Ovary (tissue), 7 donors: ENCODE measurements at regions not wholly inside any gene's neighbourhood (a gene's known extent, or its start where the extent isn't known, plus 50 kb on each side); places are given as distances from the start of the nearest gene placed in this dataset.

Experiments used
- DNase-seq, 5 donors: peaks; one replicate each; pipeline ENCODE4 v3.0.0-alpha.2; 2019 to 2020
- H3K27ac ChIP-seq, 2 donors: fragments of 200-600 bp; one replicate each; pipeline versions ENCODE4 v1.5.1 to v1.8.0; 2019 to 2022
- H3K27me3 ChIP-seq: fragments of 200-600 bp; one replicate; pipeline ENCODE4 v1.8.0; 2022
- H3K36me3 ChIP-seq: fragments of 200-600 bp; sonication (generic); one replicate; pipeline ENCODE4 v1.5.1; 2019
- H3K4me1 ChIP-seq: one replicate; pipeline ENCODE4 v1.8.1; 2013; ENCODE audit warnings: mild to moderate bottlenecking, moderate library complexity; ENCODE audit not compliant: insufficient read depth
- H3K4me3 ChIP-seq: fragments of 200-600 bp; sonication (generic); one replicate; pipeline ENCODE4 v1.5.1; 2017
- H3K9me3 ChIP-seq, 2 donors: fragments of 200-600 bp in 1 of 2; sonication (generic) in 1 of 2; one replicate each; pipeline versions ENCODE4 v1.5.1 to v1.8.1; 2013 to 2019; ENCODE audit warnings: mild to moderate bottlenecking in 1 of 2, moderate library complexity in 1 of 2
- CTCF ChIP-seq, 3 donors: fragments of 450-650 bp in 2 of 3; fragments of 200-600 bp in 1 of 3; IDR thresholded peaks; one replicate each; pipeline versions ENCODE4 v1.5.1 to v1.8.0; 2016 to 2022; ENCODE audit warnings: antibody characterized with exemption in 3 of 3, mild to moderate bottlenecking in 1 of 3
- EP300 ChIP-seq: sonication (generic); formaldehyde crosslinking; IDR thresholded peaks from one replicate; pipeline ENCODE4 v1.6.1; 2017; ENCODE audit warnings: antibody characterized with exemption
- POLR2A ChIP-seq: fragments of 450-650 bp; IDR thresholded peaks from one replicate; pipeline ENCODE4 v1.6.1; 2017; ENCODE audit warnings: antibody characterized with exemption, mild to moderate bottlenecking, moderate library complexity
- WGBS, 3 donors: extraction: QIAGEN DNeasy Blood & Tissue Kit in 1 of 3; methylation state at CpG; one replicate each; pipeline versions ENCODE4 v1.1.5 to v1.1.7; 2013 to 2017; 5-methylcytosine and 5-hydroxymethylcytosine counted together
- intact Hi-C, 4 donors: fragments of 100-400 bp; cut with DNase I; formaldehyde crosslinking; loops; one replicate each; pipeline versions ENCODE4 v1.11.0 to v1.15.1; 2022 to 2023
- donor health status: DM: no; HTN: no; CAD: no; lungs with moderate emphysema.
- donor health status: DM: no; HTN: no; CAD: no.
- donor health status: Bipolar disorder and iron deficiency.
- donor health status: DM: no; HTN: no; CAD: no.
- donor health status: DM: yes; HTN: yes; CAD: no.

- Histone ChIP-seq H3K27ac (no peak overlapping the region), H3K36me3 (no peaks in the 10 kb centered on the region), H3K9me3 (no peaks in the 10 kb centered on the region), H3K4me3 (no peak overlapping the region), H3K4me1 (no peaks in the 10 kb centered on the region), H3K27me3 (no peaks in the 10 kb centered on the region)
- TF ChIP-seq CTCF (IDR thresholded peaks at IDR 0.05) (no peak), POLR2A (no peak), EP300 (no peak)
- no peak for DNase-seq
- intact Hi-C loops = no loop called here
- 93 to 98% (median 96%) methylated on average over 3 of the region's 3 CpGs for WGBS, 3 donors
Measured at GRCh38 chr1:47683401-47683800, 245.6 kb downstream of the FOXD2 start.

GRCh38 chr1:47684518-47684917, 246.7 kb downstream of the FOXD2 start:
- no peak overlapping the region for H3K27ac ChIP-seq
- H3K4me3 ChIP-seq = no peak overlapping the region

GRCh38 chr1:47684964-47685762, 247.3 kb downstream of the FOXD2 start:
- TF ChIP-seq CTCF (IDR thresholded peaks at IDR 0.05) = no peak
- no peak for TF ChIP-seq EP300
- no peak for TF ChIP-seq POLR2A
- Histone ChIP-seq H3K9me3 (no peaks in the 10 kb centered on the region), H3K36me3 (no peaks in the 10 kb centered on the region), H3K4me1 (no peaks in the 10 kb centered on the region), H3K27ac (no peak overlapping the region), H3K27me3 (no peaks in the 10 kb centered on the region), H3K4me3 (no peak overlapping the region)
- WGBS, 3 donors = 42 to 45% (median 42%) methylated on average over 11 of the region's 11 CpGs
- no peak for DNase-seq
- intact Hi-C loops = no loop called here

More at GRCh38 chr1:47684518-47684917, 246.7 kb downstream of the FOXD2 start:
- TF ChIP-seq EP300 (no peak), CTCF (IDR thresholded peaks at IDR 0.05) (no peak), POLR2A (no peak)
- Histone ChIP-seq H3K36me3 (no peaks in the 10 kb centered on the region), H3K27me3 (no peaks in the 10 kb centered on the region), H3K9me3 (no peaks in the 10 kb centered on the region), H3K4me1 (no peaks in the 10 kb centered on the region)
- intact Hi-C loops = no loop called here
- DNase-seq = no peak
- 79 to 82% (median 80%) methylated on average over 6 of the region's 6 CpGs for WGBS, 3 donors

- TF ChIP-seq EP300 (no peak), POLR2A (no peak), CTCF (IDR thresholded peaks at IDR 0.05) (no peak)
- H3K27me3 ChIP-seq = no peaks in the 10 kb centered on the region
- no peak overlapping the region for H3K27ac ChIP-seq
- no peak for DNase-seq
- 72 to 88% (median 78%) methylated on average over 2 of the region's 2 CpGs for WGBS, 3 donors
- H3K36me3 ChIP-seq = no peaks in the 10 kb centered on the region
- H3K4me1 ChIP-seq = no peaks in the 10 kb centered on the region
- no peaks in the 10 kb centered on the region for H3K9me3 ChIP-seq
- no peak overlapping the region for H3K4me3 ChIP-seq
- intact Hi-C loops = loop anchor here in 1 of 4 donors (2.0 kb wide), 1 partner anchor 67 kb away; no protein-coding TSS in a partner anchor
Measured at GRCh38 chr1:47685763-47686066, 247.9 kb downstream of the FOXD2 start.
